Spleen (tissue), 11 donors: ENCODE measurements at regions not wholly inside any gene's neighbourhood (a gene's known extent, or its start where the extent isn't known, plus 50 kb on each side); places are given as distances from the start of the nearest gene placed in this dataset.

Experiments
- DNase-seq: peaks from one replicate; pipeline ENCODE4 v3.0.0-alpha.2; 2020
- H3K27ac ChIP-seq, 8 donors: fragments of 200-600 bp; sonication (generic) in 7 of 8; 1 replicate in 4 of 8; 2 replicates in 4 of 8; pipeline versions ENCODE4 v1.5.0 to v1.8.0; 2016 to 2021; ENCODE audit warnings: inconsistent platforms in 4 of 8, mild to moderate bottlenecking in 4 of 8, moderate library complexity in 1 of 8
- H3K27me3 ChIP-seq, 7 donors: fragments of 200-600 bp; sonication (generic) in 6 of 7; replicated peaks in 1 of 7; 1 replicate in 4 of 7; 2 replicates in 3 of 7; pipeline versions ENCODE4 v1.5.0 to v1.8.0; 2016 to 2021; ENCODE audit warnings: inconsistent platforms in 3 of 7, mild to moderate bottlenecking in 1 of 7
- H3K36me3 ChIP-seq, 6 donors: fragments of 200-600 bp; sonication (generic) in 5 of 6; 1 replicate in 4 of 6; 2 replicates in 2 of 6; pipeline versions ENCODE4 v1.5.0 to v1.8.0; 2016 to 2021; ENCODE audit warnings: inconsistent platforms in 2 of 6
- H3K4me1 ChIP-seq, 6 donors: fragments of 200-600 bp; sonication (generic) in 5 of 6; 1 replicate in 3 of 6; 2 replicates in 3 of 6; pipeline versions ENCODE4 v1.5.0 to v1.8.0; 2016 to 2021; ENCODE audit warnings: inconsistent platforms in 3 of 6
- H3K4me3 ChIP-seq, 8 donors: fragments of 200-600 bp; sonication (generic) in 7 of 8; 1 replicate in 4 of 8; 2 replicates in 4 of 8; pipeline versions ENCODE4 v1.5.0 to v1.8.0; 2016 to 2021; ENCODE audit warnings: inconsistent platforms in 4 of 8, mild to moderate bottlenecking in 4 of 8, moderate library complexity in 2 of 8
- H3K9me3 ChIP-seq, 8 donors: fragments of 200-600 bp; sonication (generic) in 7 of 8; 1 replicate in 4 of 8; 2 replicates in 4 of 8; pipeline versions ENCODE4 v1.5.0 to v1.8.0; 2016 to 2021; ENCODE audit warnings: inconsistent platforms in 4 of 8
- POLR2A ChIP-seq, 3 donors: fragments of 450-650 bp; IDR thresholded peaks; one replicate each; pipeline ENCODE4 v1.5.1; 2017; ENCODE audit warnings: antibody characterized with exemption in 3 of 3, mild to moderate bottlenecking in 1 of 3
- POLR2AphosphoS5 ChIP-seq, 3 donors: sonication (generic); formaldehyde crosslinking; IDR thresholded peaks; one replicate each; pipeline ENCODE4 v1.5.1; 2017; ENCODE audit warnings: antibody characterized with exemption in 3 of 3
- WGBS, 5 donors: extraction: QIAGEN DNeasy Blood & Tissue Kit in 3 of 5; methylation state at CpG; one replicate each; pipeline versions ENCODE4 v1.1.5 to v1.1.7; 2013 to 2018; 5-methylcytosine and 5-hydroxymethylcytosine counted together
- intact Hi-C: fragments of 100-400 bp; cut with DNase I; formaldehyde crosslinking; loops from one replicate; pipeline ENCODE4 v1.15.0; 2023; ENCODE audit warnings: low total_unique reads
- TF ChIP-seq, protein P1 (sequence below), 11 experiments: fragments of 200-600 bp in 7 of 11; fragments of 450-650 bp in 4 of 11; sonication (generic) in 4 of 11; IDR thresholded peaks in 8 of 11; conservative IDR thresholded peaks in 3 of 11; 1 replicate in 7 of 11; 2 replicates in 4 of 11; pipeline versions ENCODE4 v1.4.0 to v1.8.0; 2016 to 2021; ENCODE audit warnings: antibody characterized with exemption in 11 of 11, inconsistent platforms in 4 of 11, mild to moderate bottlenecking in 1 of 11
- donor health status: healthy with polysubstance abuse.
- donor health status: DM: no; HTN: no; CAD: no; lungs with moderate emphysema.
- donor health status: DM: no; HTN: no; CAD: no.
- donor health status: Bipolar disorder and iron deficiency.
- donor health status: healthy.
- donor health status: DM: no; HTN: no; CAD: no.
- donor health status: DM: yes; HTN: yes; CAD: no.

DNA sequence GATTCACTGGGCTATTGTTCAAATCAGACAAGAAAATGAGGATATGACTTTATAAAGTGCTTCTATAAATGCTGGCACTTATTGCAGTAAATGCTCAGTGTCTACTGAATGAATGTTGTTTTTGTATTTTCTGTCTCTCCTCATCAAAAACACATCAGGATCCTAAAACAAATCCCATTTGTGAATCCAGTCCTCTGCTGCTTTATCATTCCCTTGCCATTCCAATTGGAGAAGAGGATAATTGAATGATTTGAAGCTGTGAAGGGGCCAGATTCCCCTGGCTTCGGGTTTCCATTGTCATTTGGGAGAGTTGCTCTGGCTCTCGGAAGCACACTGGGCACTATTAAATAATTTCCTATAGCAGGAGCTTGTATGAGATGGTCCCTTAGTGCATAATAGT is 666.8 kb downstream of the ACTL7B start:
- WGBS, 5 donors, result 74 to 94% (median 87%) methylated on average over 2 of the region's 2 CpGs
- intact Hi-C loops, result no loop called here
- Histone ChIP-seq H3K27me3 (no peaks in the 10 kb centered on the region), H3K4me1 (no peaks in the 10 kb centered on the region), H3K9me3 (no peaks in the 10 kb centered on the region), H3K27ac (no peak overlapping the region), H3K4me3 (no peak overlapping the region), H3K36me3 (no peaks in the 10 kb centered on the region)
- no peak for DNase-seq
- TF ChIP-seq POLR2AphosphoS5 (IDR thresholded peaks at IDR 0.05) (no peak), POLR2A (IDR thresholded peaks at IDR 0.05) (no peak)
- TF ChIP-seq, protein P1, sequence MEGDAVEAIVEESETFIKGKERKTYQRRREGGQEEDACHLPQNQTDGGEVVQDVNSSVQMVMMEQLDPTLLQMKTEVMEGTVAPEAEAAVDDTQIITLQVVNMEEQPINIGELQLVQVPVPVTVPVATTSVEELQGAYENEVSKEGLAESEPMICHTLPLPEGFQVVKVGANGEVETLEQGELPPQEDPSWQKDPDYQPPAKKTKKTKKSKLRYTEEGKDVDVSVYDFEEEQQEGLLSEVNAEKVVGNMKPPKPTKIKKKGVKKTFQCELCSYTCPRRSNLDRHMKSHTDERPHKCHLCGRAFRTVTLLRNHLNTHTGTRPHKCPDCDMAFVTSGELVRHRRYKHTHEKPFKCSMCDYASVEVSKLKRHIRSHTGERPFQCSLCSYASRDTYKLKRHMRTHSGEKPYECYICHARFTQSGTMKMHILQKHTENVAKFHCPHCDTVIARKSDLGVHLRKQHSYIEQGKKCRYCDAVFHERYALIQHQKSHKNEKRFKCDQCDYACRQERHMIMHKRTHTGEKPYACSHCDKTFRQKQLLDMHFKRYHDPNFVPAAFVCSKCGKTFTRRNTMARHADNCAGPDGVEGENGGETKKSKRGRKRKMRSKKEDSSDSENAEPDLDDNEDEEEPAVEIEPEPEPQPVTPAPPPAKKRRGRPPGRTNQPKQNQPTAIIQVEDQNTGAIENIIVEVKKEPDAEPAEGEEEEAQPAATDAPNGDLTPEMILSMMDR (IDR thresholded peaks at IDR 0.05 in 8 of 11, conservative IDR thresholded peaks at IDR 0.05 in 3 of 11), result no peak

- no peaks in the 10 kb centered on the region for H3K27me3 ChIP-seq
- 85 to 89% (median 85%) methylated on average over 2 of the region's 2 CpGs for WGBS, 5 donors
- H3K4me3 ChIP-seq, result no peak overlapping the region
- H3K36me3 ChIP-seq, result no peaks in the 10 kb centered on the region
- intact Hi-C loops, result no loop called here
- DNase-seq, result no peak
- H3K27ac ChIP-seq, result no peak overlapping the region
- TF ChIP-seq POLR2AphosphoS5 (IDR thresholded peaks at IDR 0.05) (no peak), POLR2A (IDR thresholded peaks at IDR 0.05) (no peak)
- no peaks in the 10 kb centered on the region for H3K9me3 ChIP-seq
- no peaks in the 10 kb centered on the region for H3K4me1 ChIP-seq
These were observed 667.3 kb downstream of the ACTL7B start for GRCh38 chr9:108188482-108188881.

DNA sequence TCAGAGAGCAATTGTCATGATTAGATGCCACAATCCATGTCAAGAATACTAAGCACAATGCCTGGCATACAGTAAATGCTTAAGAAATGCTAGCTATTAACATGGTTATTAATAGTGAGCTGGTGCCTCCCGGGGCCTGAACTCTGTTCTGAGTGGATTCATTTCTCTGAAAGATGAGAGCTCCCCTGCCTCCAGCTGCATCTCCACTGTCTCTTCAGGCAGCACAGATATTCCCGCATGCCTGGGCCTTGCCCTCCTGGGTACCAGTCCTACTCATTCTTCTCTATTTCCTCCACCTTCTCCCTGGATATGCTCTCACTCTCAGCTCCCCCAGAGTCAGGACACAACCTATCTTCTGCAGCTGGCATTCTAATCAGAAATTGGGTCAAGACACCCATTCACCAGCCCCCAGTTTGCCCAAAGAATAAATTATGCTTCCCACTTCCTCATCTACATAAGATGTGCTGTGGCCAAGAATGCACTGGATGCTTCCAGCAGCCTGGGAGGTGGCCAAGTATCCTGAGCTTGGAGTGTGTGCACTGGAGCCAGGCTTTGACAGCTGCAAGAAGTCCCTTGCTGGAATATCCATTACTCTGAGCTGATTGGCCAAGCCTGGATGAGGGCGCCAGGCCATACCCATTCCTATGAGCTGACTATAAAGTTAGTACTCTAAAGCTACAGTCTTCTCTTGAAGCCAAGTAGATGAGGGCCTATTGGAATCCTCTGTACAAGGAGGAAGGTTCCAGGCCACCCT is 669.0 kb downstream of the ACTL7B start:
- H3K9me3 ChIP-seq, result no peaks in the 10 kb centered on the region
- no peak overlapping the region for H3K4me3 ChIP-seq
- H3K27ac ChIP-seq, result no peak overlapping the region
- TF ChIP-seq, protein P1 (IDR thresholded peaks at IDR 0.05 in 8 of 11, conservative IDR thresholded peaks at IDR 0.05 in 3 of 11), result no peak
- TF ChIP-seq POLR2A (IDR thresholded peaks at IDR 0.05) (no peak), POLR2AphosphoS5 (IDR thresholded peaks at IDR 0.05) (no peak)
- H3K36me3 ChIP-seq, result no peaks in the 10 kb centered on the region
- WGBS, 5 donors, result 56 to 98% (median 90%) methylated on average over 2 to 3 of the region's 3 CpGs
- DNase-seq, result no peak
- no peaks in the 10 kb centered on the region for H3K27me3 ChIP-seq
- H3K4me1 ChIP-seq, result no peaks in the 10 kb centered on the region
- intact Hi-C loops, result no loop called here

- intact Hi-C loops, result no loop called here
- TF ChIP-seq POLR2AphosphoS5 (IDR thresholded peaks at IDR 0.05) (no peak), POLR2A (IDR thresholded peaks at IDR 0.05) (no peak)
- TF ChIP-seq, protein P1 (IDR thresholded peaks at IDR 0.05 in 8 of 11, conservative IDR thresholded peaks at IDR 0.05 in 3 of 11), result no peak
- Histone ChIP-seq H3K27ac (no peak overlapping the region), H3K36me3 (no peaks in the 10 kb centered on the region), H3K9me3 (no peaks in the 10 kb centered on the region), H3K4me3 (no peak overlapping the region), H3K27me3 (no peaks in the 10 kb centered on the region), H3K4me1 (no peaks in the 10 kb centered on the region)
- no peak for DNase-seq
- WGBS, 5 donors, result 79 to 91% (median 84%) methylated on average over 5 of the region's 5 CpGs
These were observed 670.2 kb downstream of the ACTL7B start for GRCh38 chr9:108185613-108186012.
